GM12872 (cell line): ENCODE measurements at regions not wholly inside any gene's neighbourhood (a gene's known extent, or its start where the extent isn't known, plus 50 kb on each side); places are given as distances from the start of the nearest gene placed in this dataset.

Experiments
- CTCF ChIP-seq: IDR thresholded peaks from 3 replicates; pipeline ENCODE4 v1.5.1; 2011; ENCODE audit warnings: low read depth, mild to moderate bottlenecking, low read length, moderate library complexity; ENCODE audit not compliant: insufficient read depth

- no peak for TF ChIP-seq CTCF
Observed at GRCh38 chr4:135553213-135553612, 1351.6 kb upstream of the PABPC4L start.

- TF ChIP-seq CTCF, result no peak
Observed at GRCh38 chr4:135552131-135552530, 1350.5 kb upstream of the PABPC4L start.

DNA sequence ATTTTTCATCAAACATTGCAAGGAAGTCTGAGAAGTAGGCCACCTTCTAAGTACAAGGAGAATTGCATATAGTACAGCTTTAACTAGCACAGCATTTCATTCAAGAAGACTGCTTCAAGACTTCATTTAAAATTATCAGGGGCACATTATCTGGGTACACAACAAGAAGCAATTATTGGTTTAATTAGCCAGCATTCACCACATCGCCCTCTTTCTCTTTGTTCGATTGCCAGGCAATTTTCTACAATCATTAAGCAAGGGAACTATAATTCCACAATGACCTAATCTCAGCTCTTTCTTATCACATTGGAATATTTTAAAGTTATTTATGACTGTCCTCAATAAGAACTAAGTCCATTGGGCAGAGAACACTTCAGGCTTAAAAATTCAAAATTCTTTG is 1347.1 kb upstream of the PABPC4L start:
- no peak for TF ChIP-seq CTCF

DNA sequence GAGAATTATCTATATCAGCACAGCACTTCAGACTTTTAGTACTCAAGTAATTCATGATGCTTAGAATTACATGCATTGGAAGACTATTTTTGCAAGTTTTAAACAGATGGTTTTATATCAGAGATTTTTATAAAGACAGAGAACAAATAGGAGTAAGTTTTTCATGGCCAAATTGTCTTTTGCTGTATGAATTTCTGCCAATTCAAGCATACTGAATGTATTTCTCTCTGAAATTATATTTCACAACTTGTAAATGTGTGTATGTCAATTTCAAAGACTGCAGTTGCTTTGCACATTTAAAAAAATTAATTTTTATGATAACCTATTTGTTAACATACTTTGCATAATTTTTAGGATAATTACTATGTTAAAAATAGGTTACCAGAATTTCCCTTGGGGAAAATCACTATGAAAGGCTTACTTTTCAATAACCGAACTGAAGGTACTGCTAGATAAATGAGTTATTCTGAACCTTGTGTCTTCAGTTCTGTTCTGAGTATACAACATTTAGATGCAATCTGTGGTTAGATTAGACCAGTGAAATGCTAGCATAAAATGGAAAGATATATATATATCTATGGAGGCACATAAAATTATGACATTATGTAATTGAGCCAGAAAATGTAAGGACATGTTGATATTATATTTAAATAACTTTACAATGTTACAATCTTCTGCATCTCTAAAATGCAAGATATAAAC is 1344.2 kb upstream of the PABPC4L start:
- no peak for TF ChIP-seq CTCF

DNA sequence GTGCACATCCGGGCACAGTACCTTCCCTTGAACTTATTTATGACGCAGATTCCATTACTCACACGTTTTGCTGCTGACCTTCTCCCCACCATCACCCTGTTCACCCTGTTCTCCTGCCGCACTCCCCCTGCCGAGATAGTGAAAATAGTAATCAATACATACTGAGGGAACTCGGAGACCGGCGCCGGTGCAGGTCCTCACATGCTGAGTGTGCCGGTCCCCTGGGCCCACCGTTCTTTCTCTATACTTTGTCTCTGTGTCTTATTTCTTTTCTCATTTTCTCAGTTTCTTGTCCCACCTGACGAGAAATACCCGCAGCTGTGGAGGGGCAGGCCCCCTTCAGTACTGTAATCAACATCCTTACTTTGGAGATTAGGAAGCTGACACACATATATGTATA is 1337.1 kb upstream of the PABPC4L start:
- no peak for TF ChIP-seq CTCF

DNA sequence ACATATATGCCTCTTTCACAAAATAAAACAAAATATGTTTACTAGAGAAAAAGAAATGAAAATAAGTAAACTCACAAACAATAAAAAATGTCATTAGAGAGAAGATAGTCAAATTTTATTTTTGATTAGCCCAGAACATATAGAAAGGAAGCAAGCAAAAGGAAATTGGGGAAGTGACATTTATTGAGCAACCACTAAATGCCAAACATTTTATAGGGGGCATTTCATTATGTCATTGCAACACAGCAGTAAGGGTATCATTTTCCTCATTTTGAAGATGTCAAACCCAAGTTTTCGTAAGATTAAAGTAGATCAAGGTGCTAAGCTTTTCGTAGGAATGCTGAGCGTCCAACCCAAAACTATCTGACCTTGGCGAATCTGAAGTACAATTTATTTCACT is 1331.5 kb upstream of the PABPC4L start:
- TF ChIP-seq CTCF, result no peak

DNA sequence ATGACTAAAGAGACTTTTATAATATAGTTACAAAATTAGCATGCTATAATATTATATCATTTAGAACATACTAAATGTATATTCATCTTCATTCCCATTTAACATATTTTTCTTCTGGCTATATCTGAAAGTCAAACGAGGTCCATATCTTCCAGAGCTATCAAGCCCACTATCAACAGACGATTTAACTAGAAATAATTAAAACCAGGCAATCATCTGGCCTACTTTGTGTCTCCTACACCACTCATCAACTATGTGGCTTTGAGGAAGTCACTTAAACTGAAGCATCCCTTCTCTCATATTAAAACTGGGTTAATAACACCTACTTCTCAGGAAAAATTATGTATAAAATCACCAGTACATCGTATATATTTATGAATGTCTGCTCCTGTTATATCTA is 1330.5 kb upstream of the PABPC4L start:
- no peak for TF ChIP-seq CTCF

- TF ChIP-seq CTCF, result no peak
Observed at GRCh38 chr4:135515295-135515694, 1313.7 kb upstream of the PABPC4L start.
